ENCODE measurements at regions not wholly inside any gene's neighbourhood (a gene's known extent, or its start where the extent isn't known, plus 50 kb on each side); places are given as distances from the start of the nearest gene placed in this dataset.

DNA sequence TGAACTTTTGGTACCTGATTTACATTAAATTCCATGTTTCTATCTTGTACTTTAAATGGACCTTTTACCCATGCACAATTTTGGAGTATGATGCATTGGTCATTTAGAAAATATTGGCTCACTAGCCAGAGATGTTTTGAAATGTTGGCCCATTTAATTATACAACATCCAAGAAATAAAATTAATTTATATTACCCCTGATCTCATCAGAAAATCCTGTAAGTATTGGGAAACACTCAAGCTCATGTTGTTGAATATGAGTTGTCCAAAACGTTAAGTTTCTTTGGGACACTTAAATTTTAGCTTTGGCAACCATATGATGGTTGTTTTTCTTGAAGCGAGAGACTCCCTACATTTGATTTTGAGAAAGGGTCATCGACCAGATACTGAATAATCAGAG lies 492.7 kb downstream of the RPS24 start:
- no peak for DNase-seq

DNA sequence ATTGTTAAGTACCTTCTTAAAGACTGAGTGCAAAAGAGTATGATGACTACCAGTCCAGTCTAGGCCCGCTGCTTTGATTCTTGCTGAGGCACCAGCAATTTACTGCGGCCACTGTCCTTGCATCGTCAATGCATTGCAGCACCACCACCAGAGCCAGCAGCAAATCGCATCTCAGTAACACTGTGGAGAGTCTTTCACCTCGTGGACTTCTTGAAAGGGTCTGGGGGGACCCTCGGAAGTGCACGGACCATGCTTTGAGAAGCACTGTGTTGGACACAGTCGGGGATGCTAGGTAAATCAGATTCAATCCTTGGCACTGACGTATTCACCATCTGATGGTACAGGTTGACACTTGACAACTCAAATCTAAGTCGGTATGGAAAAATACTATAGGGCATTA lies 493.6 kb downstream of the RPS24 start:
- no peak for DNase-seq

DNA sequence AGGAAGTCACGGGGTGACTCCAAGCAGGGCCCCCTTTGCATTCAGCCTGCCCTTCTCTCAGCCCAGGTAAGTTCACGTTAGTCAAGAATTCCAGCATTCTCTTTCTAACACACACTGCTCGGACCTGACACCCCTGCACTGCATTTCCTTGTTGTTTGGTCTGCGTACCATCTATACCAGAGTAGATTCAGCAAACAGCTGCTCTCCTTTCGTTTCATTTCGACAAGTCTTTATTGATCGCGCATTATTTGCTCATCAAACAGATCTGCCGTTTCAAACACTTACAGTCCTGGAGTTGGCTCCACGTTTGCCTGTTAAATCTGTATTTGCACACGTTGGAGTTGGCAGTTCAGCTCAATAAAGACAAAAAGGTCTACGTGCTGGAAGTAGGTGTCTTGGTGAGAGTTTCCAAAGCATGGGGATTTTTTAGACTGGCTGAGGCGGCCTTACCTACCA lies 495.1 kb downstream of the RPS24 start:
- no peak for DNase-seq

DNA sequence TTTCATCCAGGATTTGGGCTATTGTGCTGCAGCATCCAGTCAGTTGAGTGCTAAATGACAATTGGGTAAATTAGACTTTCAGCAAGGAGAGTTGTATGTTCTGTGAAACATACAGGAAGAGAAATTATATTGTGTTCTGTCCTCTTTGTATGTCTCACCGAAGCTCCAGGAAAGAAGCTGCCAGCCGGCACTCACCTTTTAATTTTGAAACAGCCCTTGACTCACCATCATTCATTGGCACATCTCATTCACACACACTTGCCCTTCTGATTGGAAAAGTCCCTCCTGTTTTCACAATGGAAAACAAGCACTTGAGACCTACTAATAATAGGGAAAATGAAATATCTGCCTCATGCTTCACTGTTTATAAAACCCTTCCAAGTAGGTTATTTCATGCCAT lies 495.6 kb downstream of the RPS24 start:
- DNase-seq, result no peak

DNA sequence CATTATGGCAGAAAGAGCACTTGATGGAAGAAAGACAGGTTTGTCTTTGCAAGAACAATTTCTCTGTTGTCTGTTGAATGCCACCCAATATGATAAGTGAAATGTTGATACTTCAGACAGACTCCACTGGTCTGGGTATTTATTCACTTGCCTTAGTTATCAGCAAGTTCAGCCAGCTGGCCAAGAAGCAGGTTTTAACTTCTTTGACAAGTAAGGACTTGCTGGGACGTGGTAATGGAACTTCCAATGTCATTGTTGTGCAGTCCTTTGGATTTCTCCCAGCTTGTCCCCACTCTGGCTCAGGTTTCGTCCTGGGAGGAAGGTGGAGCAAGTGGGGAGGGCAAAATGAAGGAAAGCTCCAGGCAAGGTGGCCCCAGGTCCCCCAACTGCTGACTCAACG lies 497.4 kb downstream of the RPS24 start:
- DNase-seq, result no peak

DNA sequence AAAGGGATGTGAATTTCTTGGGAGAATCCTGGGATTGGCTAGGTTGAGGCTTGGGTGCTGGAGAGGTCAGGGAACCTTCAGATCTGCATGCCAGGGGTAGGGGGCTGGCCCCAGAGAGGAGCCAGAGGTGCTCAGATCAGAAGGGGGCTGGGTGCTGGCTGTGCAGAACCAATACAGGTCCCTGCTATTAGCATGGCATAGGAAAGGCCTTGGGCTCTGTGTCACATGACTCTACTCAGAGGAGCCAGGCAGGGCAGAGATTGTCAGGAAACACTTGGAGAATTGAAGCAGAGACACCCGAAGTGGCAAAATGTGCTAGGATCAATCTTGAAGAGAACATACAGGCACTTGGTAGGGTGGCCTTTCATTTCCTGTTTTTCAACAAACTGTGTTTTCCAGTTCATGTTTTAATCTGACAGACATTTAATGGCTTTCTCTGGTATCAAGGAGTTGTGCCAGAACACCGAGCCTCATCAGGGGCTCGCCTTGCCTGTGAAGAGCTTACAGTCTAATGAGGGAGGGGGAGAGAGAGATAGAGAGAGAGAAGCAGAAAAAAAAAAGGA lies 498.9 kb downstream of the RPS24 start:
- DNase-seq, result no peak

DNA sequence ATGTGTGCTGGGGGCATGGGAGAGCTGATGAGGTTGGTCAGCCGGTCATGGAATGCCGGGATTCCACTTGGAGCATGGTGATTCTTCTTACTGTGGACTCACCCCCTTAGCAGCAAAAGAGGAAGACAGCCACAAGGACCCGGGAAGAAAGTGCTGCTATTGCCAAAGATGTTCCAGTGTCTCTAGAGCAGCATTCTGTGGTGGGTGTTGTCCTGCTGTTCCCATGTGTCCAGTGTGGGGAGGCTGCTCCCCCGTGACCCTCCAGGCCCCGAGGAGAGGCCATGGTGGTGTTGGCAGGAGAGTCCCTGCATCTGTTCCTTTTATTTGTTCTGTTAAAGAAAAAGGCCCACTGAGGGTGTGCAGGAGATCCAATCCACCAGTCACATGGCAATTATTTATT lies 499.4 kb downstream of the RPS24 start:
- no peak for DNase-seq

DNA sequence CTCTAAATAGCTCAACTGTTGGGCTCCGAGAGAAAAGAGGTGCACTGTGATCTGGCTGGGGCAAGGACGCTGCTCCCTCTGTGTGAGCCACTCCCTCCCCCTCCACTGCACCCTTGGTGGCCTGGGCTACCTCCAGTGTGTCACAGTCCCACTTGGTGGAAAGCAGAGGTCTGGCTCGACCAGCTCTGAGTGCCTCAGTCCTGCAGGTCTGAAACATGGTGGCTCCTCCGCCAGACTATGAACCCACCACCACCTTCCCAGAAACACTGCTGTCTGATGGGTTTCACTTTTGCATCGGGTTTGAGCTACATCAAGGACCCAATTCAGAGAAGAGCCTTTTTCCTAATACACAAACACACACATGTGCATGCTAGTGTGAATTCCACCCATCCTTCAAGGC lies 500.1 kb downstream of the RPS24 start:
- no peak for DNase-seq

DNA sequence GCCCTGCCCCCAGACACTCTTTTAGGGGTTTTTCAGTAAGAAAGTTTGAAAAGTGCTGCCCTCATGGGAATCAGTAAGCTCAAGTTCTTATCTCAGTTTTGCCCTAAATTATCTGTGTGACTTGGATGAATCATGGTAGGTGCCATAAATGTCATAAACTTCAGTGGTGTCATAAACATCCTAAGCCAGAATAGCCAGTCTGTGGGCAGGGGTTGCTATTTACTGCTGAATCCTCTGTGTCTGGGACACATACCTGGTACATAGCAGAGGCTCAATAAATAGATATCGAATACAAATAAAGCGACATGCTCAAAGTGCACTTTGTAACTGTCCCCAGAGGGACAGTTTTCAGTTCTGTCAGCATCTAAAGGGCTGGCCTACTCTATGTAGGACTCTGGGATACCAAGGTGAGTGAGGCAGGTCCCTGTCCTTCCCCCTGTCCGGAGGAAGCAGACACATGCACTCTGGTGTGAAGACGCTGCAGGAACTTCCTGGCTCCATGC lies 502.1 kb downstream of the RPS24 start:
- no peak for DNase-seq

DNA sequence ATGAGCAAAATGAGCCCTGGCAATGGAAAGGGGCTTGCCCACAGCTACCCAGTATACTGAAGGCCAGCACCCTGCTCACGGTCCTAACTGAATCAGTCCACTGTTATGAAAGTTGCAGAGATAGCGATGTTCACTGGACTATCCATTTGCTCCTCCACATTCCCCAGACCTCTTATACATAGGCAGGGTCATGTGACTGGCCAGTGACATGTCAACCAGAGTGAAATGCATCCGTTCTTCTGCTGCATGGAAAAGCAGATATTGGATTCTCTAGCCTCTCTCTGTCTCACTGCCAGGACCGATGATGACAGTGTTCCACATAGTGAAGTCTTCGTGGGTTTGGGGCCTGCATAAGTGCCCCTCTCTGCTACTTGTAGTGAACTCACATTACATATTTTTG lies 503.4 kb downstream of the RPS24 start:
- DNase-seq, result no peak

DNA sequence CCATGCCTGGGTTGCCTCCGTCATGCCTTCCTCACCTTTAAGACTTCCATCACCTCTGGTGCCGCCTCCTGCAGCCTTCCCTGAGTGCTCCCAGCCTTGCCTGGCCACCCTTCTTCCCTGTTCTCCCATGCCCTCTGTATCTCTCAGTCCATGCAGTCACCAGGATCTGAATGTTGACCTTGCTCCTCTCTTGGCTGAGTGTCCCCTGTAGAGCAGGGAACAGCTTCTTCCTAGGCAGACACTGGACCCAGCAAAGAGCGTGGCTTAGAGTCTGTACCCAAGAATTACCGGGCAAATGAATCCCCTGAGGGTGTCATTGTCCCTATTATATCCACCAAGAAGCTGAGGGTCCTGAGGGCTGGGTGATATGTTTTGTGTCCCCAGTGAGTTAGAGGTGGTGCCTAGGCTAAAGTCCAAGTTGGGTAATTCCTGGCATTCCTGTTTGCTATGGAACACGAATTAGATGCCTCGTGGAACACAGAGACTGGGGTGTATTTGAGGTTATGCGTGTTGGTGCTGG lies 505.6 kb downstream of the RPS24 start:
- no peak for DNase-seq

DNA sequence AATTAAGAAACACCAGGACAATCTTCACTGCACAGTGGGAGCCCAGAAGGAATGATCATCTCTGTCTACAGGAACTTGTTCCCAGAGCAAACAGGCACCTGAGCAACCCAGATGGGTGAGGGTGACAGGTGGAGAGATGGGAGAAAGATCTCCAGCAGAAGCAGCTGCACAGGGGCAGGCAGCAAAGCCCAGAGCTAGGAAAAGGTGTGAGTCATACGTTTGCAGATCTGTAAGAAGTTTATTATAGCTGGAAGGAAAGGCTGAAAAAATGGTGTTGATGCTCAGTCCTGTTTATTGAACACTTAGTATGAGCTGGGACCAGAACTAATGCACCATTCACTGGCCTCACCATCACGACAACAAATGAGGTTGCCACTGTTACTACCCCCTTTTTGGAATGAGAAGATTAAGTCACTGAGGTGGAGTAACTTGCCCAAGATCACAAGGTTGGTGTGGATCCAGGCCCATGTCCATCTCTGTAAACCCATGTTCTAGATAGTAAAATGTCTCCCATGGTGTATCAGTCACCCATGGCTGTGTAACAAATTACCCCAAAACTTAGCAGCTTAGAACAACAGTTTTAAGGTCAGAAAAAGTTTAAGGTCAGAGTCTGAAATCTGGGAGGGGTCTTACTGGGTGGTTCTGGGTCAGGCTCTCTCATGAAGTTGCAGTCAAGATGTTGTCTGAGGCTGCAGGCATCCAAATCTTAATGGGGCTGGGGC lies 506.9 kb downstream of the RPS24 start:
- DNase-seq, result no peak

DNA sequence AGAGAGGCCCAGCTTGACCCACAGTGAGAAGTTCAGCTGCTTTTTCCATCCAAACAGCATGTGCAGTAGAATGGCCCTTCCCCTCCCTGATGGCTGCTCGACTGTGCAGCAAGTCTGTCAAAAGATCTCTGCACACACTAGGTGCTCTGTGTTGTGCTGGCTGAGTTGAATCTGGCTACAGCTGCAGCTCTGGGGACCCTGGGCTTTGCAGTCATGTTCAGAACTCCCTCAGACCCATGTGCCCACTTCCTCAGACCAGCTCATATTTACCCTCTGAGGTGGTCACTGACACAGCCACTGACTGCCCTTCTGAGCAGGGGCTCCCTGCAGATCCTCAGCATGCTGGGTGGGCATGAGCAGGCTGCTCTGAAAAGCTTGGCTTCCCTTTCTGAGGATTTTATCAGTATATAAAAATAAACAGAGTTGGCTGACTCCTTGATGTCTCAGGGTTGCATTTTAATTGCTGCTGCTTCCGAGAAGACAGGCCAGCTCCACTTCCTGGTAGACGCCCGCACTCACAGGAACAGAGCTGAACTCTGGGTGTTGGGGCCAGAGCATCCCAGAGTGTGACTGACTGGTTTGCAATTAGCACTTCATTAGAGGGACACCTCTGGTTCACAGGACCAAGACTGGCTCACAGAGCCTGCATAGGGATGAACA lies 507.9 kb downstream of the RPS24 start:
- no peak for DNase-seq

DNA sequence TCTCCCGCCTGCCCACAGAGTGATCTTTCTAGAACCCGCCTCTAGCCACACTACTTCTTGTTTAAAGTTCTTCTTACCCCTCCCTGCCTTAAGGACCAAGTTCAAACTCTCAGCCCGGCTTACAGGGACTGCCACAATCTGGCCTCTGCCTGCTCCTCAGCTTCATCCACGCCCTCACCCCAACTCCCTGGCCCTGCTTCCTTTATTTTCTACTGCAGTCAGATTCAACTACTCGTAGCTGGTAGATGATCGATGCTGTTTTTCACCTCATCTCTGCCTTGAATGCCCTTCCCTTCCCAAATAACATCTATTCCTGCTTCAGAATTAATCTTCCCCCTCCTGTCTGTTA lies 508.5 kb downstream of the RPS24 start:
- DNase-seq, result no peak

DNA sequence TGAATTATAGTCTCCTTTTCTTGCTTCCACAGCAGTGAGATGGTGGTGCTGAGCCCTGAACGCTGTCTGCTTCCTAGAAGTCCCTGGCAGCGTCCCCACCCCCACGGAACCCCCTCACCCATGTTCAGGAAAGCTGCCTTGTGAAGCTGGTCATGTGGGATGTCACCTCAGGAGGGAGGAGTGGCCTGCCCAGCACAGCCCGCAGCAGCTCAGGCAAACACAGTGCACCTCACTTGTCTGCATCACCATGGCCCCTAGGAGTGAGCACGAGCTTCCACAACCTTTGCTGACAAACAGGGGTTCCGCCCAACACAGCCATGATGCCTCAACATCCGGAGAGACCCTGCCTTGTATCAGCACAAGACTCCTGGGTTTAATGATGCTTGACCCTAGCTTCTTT lies 508.9 kb downstream of the RPS24 start:
- DNase-seq, result no peak

DNA sequence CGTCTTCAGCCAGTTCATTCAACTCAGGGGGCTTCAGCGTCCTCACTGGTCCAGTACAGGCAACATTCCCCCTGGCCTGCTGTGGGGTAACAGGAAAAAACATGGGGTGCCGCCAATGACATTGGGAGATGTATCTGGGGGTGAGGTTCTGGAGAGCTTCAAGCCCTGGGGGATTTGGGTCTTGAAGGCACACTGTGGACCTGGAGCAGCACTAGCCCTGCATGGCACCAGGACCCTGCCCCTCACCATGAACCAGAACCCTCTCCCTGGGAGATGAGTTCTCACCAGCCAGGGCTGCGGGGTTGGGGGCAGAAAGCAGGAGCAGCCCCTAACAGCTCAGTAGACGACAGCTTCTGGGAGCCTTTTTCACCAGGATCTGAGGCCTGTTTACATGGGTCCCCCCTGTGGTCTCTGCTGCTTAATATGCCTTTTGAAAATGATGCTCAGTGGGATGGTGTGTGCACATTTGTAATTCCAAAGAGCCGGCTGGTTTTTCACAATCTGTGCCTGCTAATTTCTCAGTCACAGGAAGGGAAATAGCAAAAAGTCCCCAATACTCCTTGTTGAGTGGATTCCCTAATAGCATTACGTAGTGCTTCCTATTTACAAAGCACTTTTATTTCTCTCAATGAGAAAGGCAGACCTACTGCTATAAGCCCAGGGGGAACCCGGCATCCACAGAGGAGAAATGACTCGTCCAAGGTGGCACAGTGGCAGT lies 509.5 kb downstream of the RPS24 start:
- no peak for DNase-seq

DNA sequence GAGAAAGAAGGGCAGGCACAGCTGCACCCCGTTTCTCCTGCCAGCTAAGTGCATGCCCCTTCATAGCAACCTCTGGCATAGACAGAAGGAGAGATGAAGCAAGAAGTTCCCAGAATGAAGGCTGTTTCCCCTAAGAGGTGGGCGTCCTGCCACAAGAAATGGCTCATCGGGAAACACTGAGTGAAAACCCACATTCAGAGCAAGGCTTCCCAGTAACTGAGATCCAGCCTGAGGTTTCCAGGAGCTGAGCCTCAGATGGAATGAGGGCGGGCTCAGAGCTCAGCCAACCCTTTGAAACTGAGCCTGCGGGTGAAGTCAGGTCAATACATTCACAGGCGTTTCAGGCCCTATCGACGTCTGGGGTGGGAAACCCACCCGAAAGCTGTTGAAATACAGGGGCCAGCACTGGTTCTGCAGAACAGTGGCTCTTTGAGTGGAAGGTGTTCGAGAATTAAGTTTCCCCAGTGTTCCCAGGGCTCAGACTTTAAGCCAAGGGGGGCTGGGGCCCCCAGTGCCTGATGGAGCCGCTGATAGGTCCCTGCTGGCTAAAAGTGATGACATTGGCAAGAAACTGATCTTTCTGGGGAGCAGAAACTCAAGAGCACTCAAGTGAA lies 510.2 kb downstream of the RPS24 start:
- DNase-seq, result no peak

DNA sequence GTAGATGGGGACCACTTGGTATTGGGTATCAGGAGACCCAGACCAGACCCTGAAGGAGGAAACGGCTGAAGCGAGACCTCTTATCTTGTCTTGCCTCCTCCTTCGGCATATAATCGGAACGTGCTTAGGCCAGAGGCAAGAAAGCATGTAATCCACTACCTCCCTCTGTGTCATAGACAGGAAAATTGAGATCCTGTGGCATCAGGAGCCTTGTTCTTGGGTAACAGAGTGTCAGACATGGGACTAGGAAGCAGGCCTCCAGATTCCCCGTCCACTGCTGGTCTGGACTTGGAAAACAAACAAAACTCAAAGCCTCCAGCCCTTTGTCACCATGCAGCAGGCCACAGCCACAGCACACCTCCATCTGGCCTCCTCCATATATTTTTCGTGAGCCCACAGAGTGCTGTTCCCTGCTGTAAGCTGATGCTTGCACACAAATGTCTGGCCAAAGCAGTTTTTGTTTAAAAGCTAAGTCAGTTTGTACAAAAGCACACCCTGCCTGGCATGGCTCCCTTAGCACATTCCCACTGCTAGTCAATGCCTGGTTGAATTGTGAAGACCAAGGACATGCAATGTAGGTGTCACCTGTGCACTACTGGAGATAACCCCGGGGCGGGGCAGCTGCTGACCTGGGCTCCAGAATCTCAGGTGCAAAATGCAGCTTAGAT lies 510.9 kb downstream of the RPS24 start:
- DNase-seq, result no peak

DNA sequence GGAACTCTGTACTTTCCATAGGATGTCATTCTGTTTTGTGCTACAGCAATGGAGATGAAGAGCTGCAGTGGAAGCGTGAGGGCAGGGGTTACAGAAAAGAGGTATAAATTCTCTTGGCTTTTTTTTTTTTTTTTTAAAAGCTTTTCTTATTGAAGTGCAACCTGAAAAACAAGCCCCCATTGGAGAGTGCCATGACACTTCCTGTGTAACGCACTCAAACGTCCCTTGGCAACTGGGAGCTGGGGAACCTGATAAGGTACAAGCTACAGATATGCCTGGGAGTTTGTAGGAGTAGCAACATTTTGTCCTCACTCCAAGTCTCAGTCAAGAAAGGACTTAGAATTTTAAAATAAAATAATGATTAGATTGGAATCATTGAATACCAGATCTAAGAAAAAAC lies 512.1 kb downstream of the RPS24 start:
- no peak for DNase-seq

DNA sequence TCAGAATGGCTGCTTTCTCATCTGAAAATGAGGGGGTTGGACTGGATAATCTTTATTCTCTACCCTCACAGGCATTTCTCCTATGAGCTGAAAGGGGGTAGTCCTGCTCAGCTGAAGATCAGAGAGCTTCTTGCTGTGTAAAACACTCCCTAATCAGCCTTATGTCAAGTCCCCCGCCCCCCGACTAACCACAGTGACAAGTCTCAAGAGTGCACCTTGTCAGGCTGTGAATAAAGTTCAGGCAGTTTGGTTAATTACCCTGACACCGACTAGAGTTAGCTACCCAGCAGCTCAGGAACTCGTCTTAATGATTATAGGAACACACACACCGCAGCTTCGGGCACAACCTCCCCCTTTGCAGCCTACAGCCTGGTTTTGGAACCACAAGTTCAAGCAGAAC lies 513.7 kb downstream of the RPS24 start:
- no peak for DNase-seq

DNA sequence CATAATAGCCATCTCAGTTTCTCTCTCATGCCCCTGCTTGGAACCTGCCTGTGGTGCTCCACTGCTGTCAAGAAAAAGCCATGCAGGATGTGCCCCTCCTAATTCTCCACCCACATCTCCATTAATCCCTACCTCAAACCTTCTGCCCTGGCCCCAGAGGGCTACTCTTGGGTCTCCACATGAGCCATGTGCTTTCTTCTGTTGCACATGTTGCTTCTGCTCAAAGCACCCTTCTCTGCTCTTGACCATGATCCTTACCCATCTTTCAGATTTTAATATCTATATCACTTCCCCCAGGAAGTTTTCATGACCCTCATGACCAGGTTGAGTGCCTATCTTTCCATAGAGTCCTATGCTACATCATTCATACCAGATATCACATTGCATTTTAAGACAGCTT lies 514.2 kb downstream of the RPS24 start:
- no peak for DNase-seq

DNA sequence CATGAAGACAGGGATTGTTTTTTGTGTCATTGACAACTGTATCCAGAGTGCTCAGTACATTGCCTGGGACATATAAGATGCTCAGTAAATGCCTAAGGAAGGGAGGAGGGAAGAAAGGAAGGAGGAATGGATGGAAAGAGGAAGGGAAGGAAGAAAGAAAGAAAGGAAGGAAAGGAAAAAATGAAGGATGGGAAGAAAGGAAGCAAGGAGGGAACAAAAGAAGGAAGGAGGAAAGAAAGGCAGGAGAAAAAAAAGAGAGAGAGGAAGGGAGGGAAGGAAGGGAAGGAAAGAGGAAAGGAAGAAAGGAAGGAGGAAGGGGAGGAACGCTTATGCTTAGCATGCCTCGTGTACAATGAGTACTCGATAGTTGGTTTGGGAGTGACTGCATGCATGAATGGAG lies 514.7 kb downstream of the RPS24 start:
- DNase-seq, result no peak
